HepG2 (cell line): ENCODE measurements at regions not wholly inside any gene's neighbourhood (a gene's known extent, or its start where the extent isn't known, plus 50 kb on each side); places are given as distances from the start of the nearest gene placed in this dataset.

ENCODE experiments used
- ATAC-seq: fragments of 200-7000 bp; cut with Tn5 transposase; 3 replicates; pipeline ENCODE4 v1.9.1; 2020; ENCODE audit warnings: mild to moderate bottlenecking, moderate library complexity
- BruUV-seq: library from RNA; stranded (reverse); fragments of 400-500 nt; replicated peaks from 2 replicates; lab custom pipeline; 2021; lab: Mats Ljungman, UMichigan
- CTCF ChIA-PET: fragments of 300-600 bp; formaldehyde crosslinking; extraction: SDS; loops from one replicate; lab custom pipeline; 2021; ENCODE audit warnings: low total read pairs, inconsistent platforms, low intra/inter-chr PET ratio; lab: Yijun Ruan, JAX
- POLR2A ChIA-PET: fragments of 350-600 bp; sonication (Branson Sonifier 250); formaldehyde crosslinking; loops from one replicate; lab custom pipeline; 2020; ENCODE audit warnings: antibody characterized with exemption, inconsistent platforms; lab: Yijun Ruan, JAX
- DNase-seq: peaks from one replicate; pipeline ENCODE4 v3.0.0-alpha.2; 2015; ENCODE audit warnings: low spot score
- FAIRE-seq: peaks from 3 replicates; lab custom pipeline; 2011; peaks lifted over from hg19 to GRCh38; lab: Jason Lieb, UNC
- H2AFZ ChIP-seq: one replicate; pipeline ENCODE4 v1.6.1; 2011; ENCODE audit warnings: low read length, inconsistent platforms
- H3K27ac ChIP-seq: fragments of 300-600 bp; 3 replicates; pipeline ENCODE4 v1.8.0; 2011; ENCODE audit warnings: mixed run types, mild to moderate bottlenecking, mixed read lengths, low read length, inconsistent platforms; ENCODE audit not compliant: insufficient read depth; ENCODE audit errors: extremely low read length
- H3K27me3 ChIP-seq, 2 experiments: fragments of 200-600 bp in 1 of 2; 2 replicates in 1 of 2; 3 replicates in 1 of 2; pipeline versions ENCODE4 v1.6.0 to v1.8.0; 2011; ENCODE audit warnings: low read length in 2 of 2, mild to moderate bottlenecking in 2 of 2, moderate library complexity in 2 of 2, inconsistent platforms in 1 of 2; ENCODE audit not compliant: insufficient read depth in 2 of 2, control insufficient read depth in 1 of 2
- H3K36me3 ChIP-seq, 2 experiments: fragments of 200-600 bp in 1 of 2; replicated peaks in 1 of 2; 2 replicates in 1 of 2; 3 replicates in 1 of 2; pipeline versions ENCODE4 v1.5.1 to v1.8.0; 2011; ENCODE audit warnings: low read length in 2 of 2, inconsistent platforms in 1 of 2; ENCODE audit not compliant: insufficient read depth in 2 of 2, control insufficient read depth in 1 of 2
- H3K4me1 ChIP-seq: 2 replicates; pipeline ENCODE4 v1.5.1; 2012; ENCODE audit warnings: low read length, inconsistent platforms; ENCODE audit not compliant: insufficient read depth
- H3K4me2 ChIP-seq: 2 replicates; pipeline ENCODE4 v1.6.0; 2011; ENCODE audit warnings: low read depth, low read length, inconsistent platforms
- H3K4me3 ChIP-seq, 3 experiments: fragments of 200-600 bp in 1 of 3; sonication (generic), shearing (Covaris generic) in 1 of 3; replicated peaks in 1 of 3; 2 replicates each; pipeline ENCODE4 v1.5.1; 2011 to 2016; ENCODE audit warnings: low read length in 3 of 3, inconsistent platforms in 2 of 3, low read depth in 2 of 3, mild to moderate bottlenecking in 2 of 3, control low read depth in 1 of 3, mixed read lengths in 1 of 3; ENCODE audit not compliant: insufficient read depth in 1 of 3
- H3K79me2 ChIP-seq: one replicate; pipeline ENCODE4 v1.6.1; 2011; ENCODE audit warnings: low read length, inconsistent platforms; ENCODE audit not compliant: insufficient read depth
- H3K9ac ChIP-seq: 2 replicates; pipeline ENCODE4 v1.6.0; 2011; ENCODE audit warnings: mild to moderate bottlenecking, low read depth, low read length, inconsistent platforms; ENCODE audit not compliant: insufficient read depth
- H3K9me3 ChIP-seq: 2 replicates; pipeline ENCODE4 v1.5.1; 2012; ENCODE audit warnings: mild to moderate bottlenecking, low read length
- H4K20me1 ChIP-seq: 2 replicates; pipeline ENCODE4 v1.6.0; 2011; ENCODE audit warnings: inconsistent platforms, mild to moderate bottlenecking, low read length, moderate library complexity; ENCODE audit not compliant: insufficient read depth
- ARHGAP35 ChIP-seq: sonication (generic); formaldehyde crosslinking; IDR thresholded peaks from 2 replicates; pipeline ENCODE4 v1.9.0; 2022; ENCODE audit warnings: mild to moderate bottlenecking, inconsistent platforms, moderate library complexity, missing genetic modification reagents, borderline replicate concordance
- BATF2 ChIP-seq: sonication (generic); formaldehyde crosslinking; IDR thresholded peaks from 2 replicates; pipeline ENCODE4 v1.8.0; 2022; ENCODE audit warnings: mild to moderate bottlenecking, missing genetic modification reagents, moderate library complexity
- FOSL1 ChIP-seq: sonication (generic); formaldehyde crosslinking; IDR thresholded peaks from 2 replicates; pipeline ENCODE4 v1.9.0; 2021; ENCODE audit warnings: missing genetic modification reagents, borderline replicate concordance
- KLF6 ChIP-seq: IDR thresholded peaks from 2 replicates; pipeline ENCODE4 v1.8.0; 2016; ENCODE audit warnings: missing biosample characterization, missing genetic modification reagents
- MAFF ChIP-seq: IDR thresholded peaks from 2 replicates; pipeline ENCODE4 v1.6.1; 2011; ENCODE audit warnings: low read depth, low read length, improper control_type of control experiment
- POLR2A ChIP-seq, 2 experiments: IDR thresholded peaks; 2 replicates each; pipeline ENCODE4 v1.6.1; 2011; ENCODE audit warnings: low read depth in 2 of 2, low read length in 2 of 2, mild to moderate bottlenecking in 1 of 2, moderate library complexity in 1 of 2; ENCODE audit not compliant: insufficient read depth in 1 of 2
- RCOR2 ChIP-seq: IDR thresholded peaks from 2 replicates; pipeline ENCODE4 v1.6.1; 2016; ENCODE audit warnings: missing biosample characterization, missing genetic modification reagents
- RNF219 ChIP-seq: sonication (generic); formaldehyde crosslinking; IDR thresholded peaks from 2 replicates; pipeline ENCODE4 v1.5.0; 2020; ENCODE audit warnings: mild to moderate bottlenecking, missing genetic modification reagents
- SOX13 ChIP-seq, 3 experiments: fragments of 450-650 bp in 1 of 3; sonication (generic) in 1 of 3; formaldehyde crosslinking in 1 of 3; IDR thresholded peaks in 2 of 3; conservative IDR thresholded peaks in 1 of 3; 2 replicates each; pipeline versions ENCODE4 v1.5.0 to v1.6.1; 2016 to 2020; ENCODE audit warnings: antibody characterized with exemption in 1 of 3, mild to moderate bottlenecking in 1 of 3, missing compliant biosample characterization in 1 of 3, missing genetic modification reagents in 1 of 3, moderate library complexity in 1 of 3
- TAF15 ChIP-seq: fragments of 200-400 bp; formaldehyde crosslinking; IDR thresholded peaks from one replicate; pipeline ENCODE4 v1.6.1; 2018; ENCODE audit warnings: mild to moderate bottlenecking, low read depth, low read length; ENCODE audit not compliant: poor library complexity, severe bottlenecking
- TEF ChIP-seq: sonication (generic); formaldehyde crosslinking; IDR thresholded peaks from 2 replicates; pipeline ENCODE4 v1.5.0; 2020; ENCODE audit warnings: missing genetic modification reagents
- WIZ ChIP-seq: sonication (generic); formaldehyde crosslinking; IDR thresholded peaks from 2 replicates; pipeline ENCODE4 v1.5.1; 2020; ENCODE audit warnings: mild to moderate bottlenecking, missing genetic modification reagents
- ZNF101 ChIP-seq: sonication (generic); formaldehyde crosslinking; IDR thresholded peaks from 2 replicates; pipeline ENCODE4 v1.4.0; 2020; ENCODE audit warnings: mild to moderate bottlenecking, low read depth, missing genetic modification reagents, borderline replicate concordance
- ZNF335 ChIP-seq: sonication (generic); formaldehyde crosslinking; IDR thresholded peaks from 2 replicates; pipeline ENCODE4 v1.4.0; 2020; ENCODE audit warnings: missing genetic modification reagents
- ZNF34 ChIP-seq: sonication (generic); formaldehyde crosslinking; IDR thresholded peaks from 2 replicates; pipeline ENCODE4 v1.4.0; 2020; ENCODE audit warnings: mild to moderate bottlenecking, missing genetic modification reagents, borderline replicate concordance
- ZNF558 ChIP-seq: sonication (generic); formaldehyde crosslinking; IDR thresholded peaks from 2 replicates; pipeline ENCODE4 v1.9.0; 2022; ENCODE audit warnings: mild to moderate bottlenecking, missing genetic modification reagents, borderline replicate concordance
- ZNF569 ChIP-seq: sonication (generic); formaldehyde crosslinking; IDR thresholded peaks from 2 replicates; pipeline ENCODE4 v1.5.0; 2020; ENCODE audit warnings: mild to moderate bottlenecking, missing genetic modification reagents, moderate library complexity, borderline replicate concordance
- ZNF768 ChIP-seq: sonication (generic); formaldehyde crosslinking; IDR thresholded peaks from 2 replicates; pipeline ENCODE4 v1.4.0; 2020; ENCODE audit warnings: missing genetic modification reagents
- ZNF816 ChIP-seq: sonication (generic); formaldehyde crosslinking; IDR thresholded peaks from 2 replicates; pipeline ENCODE4 v1.8.0; 2022; ENCODE audit warnings: missing genetic modification reagents, mild to moderate bottlenecking, borderline replicate concordance
- ZSCAN25 ChIP-seq: sonication (generic); formaldehyde crosslinking; IDR thresholded peaks from 2 replicates; pipeline ENCODE4 v1.8.0; 2022; ENCODE audit warnings: mild to moderate bottlenecking, missing genetic modification reagents
- WGBS: methylation state at CpG from one replicate; pipeline ENCODE4 v1.1.6; 2017; ENCODE audit warnings: low lambda C conversion rate; 5-methylcytosine and 5-hydroxymethylcytosine counted together
- in situ Hi-C: cut with HindIII; loops from 2 replicates; pipeline ENCODE4 v1.10.0; 2017; ENCODE audit warnings: low pct_unique_long_range_greater_than_20kb; ENCODE audit not compliant: extremely low pct_ligation_motif_present
- intact Hi-C: fragments of 100-400 bp; cut with micrococcal nuclease; formaldehyde crosslinking; loops from one replicate; pipeline ENCODE4 v1.10.0; 2022; ENCODE audit not compliant: unreplicated experiment

- no peak overlapping the region for H3K4me3 ChIP-seq
- intact Hi-C loops (no loop called here), in situ Hi-C loops (loop anchor here (25.0 kb wide), 1 partner anchor 556 kb away; the partner anchor contains the start of gene PPA2)
- no peaks in the 10 kb centered on the region for H3K36me3 ChIP-seq
- ChIA-PET CTCF (no interaction called here), POLR2A (no interaction called here)
- H3K9ac ChIP-seq = no peak overlapping the region
- H3K4me2 ChIP-seq = no peak overlapping the region
- no peak for FAIRE-seq
- H4K20me1 ChIP-seq = no peaks in the 10 kb centered on the region
- no peaks in the 10 kb centered on the region for H3K79me2 ChIP-seq
- TF ChIP-seq ZSCAN25 (CRISPR knock-in tag) = no peak
- no peak for TF ChIP-seq ARHGAP35 (CRISPR knock-in tag)
- TF ChIP-seq ZNF101 (CRISPR knock-in tag) = no peak
- no peak for TF ChIP-seq ZNF558
- TF ChIP-seq TEF (CRISPR knock-in tag) = no peak
- TF ChIP-seq TAF15 = no peak
- TF ChIP-seq RNF219 (CRISPR knock-in tag) = no peak
- TF ChIP-seq ZNF816 (CRISPR knock-in tag) = no peak
- no peak for TF ChIP-seq WIZ
- no peak for TF ChIP-seq RCOR2 (CRISPR knock-in tag)
- no peak for TF ChIP-seq SOX13 (IDR thresholded peaks at IDR 0.05)
- TF ChIP-seq SOX13 (CRISPR knock-in tag; conservative IDR thresholded peaks at IDR 0.05 in 1 of 2, IDR thresholded peaks at IDR 0.05 in 1 of 2) = no peak
- TF ChIP-seq KLF6 = no peak
- TF ChIP-seq ZNF335 (CRISPR knock-in tag) = no peak
- no peak for TF ChIP-seq MAFF
- TF ChIP-seq POLR2A (IDR thresholded peaks at IDR 0.05; ENCODE audit: insufficient read depth in 1 of 2, low read depth in 2 of 2, low read length in 2 of 2) = no peak
- no peak for TF ChIP-seq FOSL1 (CRISPR knock-in tag)
- TF ChIP-seq BATF2 (CRISPR knock-in tag) = no peak
- TF ChIP-seq ZNF34 (CRISPR knock-in tag) = no peak
- no peak for TF ChIP-seq ZNF569 (CRISPR knock-in tag)
- no peak for TF ChIP-seq ZNF768 (CRISPR knock-in tag)
- H3K27me3 ChIP-seq = no peaks in the 10 kb centered on the region
- WGBS = 29% methylated on average over 2 of the region's 2 CpGs
- no peaks in the 10 kb centered on the region for H3K4me1 ChIP-seq
- no peak for DNase-seq
- no peak overlapping the region for H2AFZ ChIP-seq
- no peak for ATAC-seq
- no TSS peak for BruUV-seq
- no peak overlapping the region for H3K27ac ChIP-seq
- H3K9me3 ChIP-seq = no peaks in the 10 kb centered on the region
These were observed 240.4 kb upstream of the TET2 start for GRCh38 chr4:104906276-104906675.
